ENCODE measurements at regions not wholly inside any gene's neighbourhood (a gene's known extent, or its start where the extent isn't known, plus 50 kb on each side); places are given as distances from the start of the nearest gene placed in this dataset.

- no peaks in the 10 kb centered on the region for H3K36me3 ChIP-seq (ENCODE audit: control insufficient read depth, low read length)
- no peaks in the 10 kb centered on the region for H3K79me2 ChIP-seq (ENCODE audit: control insufficient read depth, low read length)
- no peak for TF ChIP-seq EZH2phosphoT487 (IDR thresholded peaks at IDR 0.05; ENCODE audit: borderline replicate concordance, low read length)
- TF ChIP-seq CTCF (IDR thresholded peaks at IDR 0.05; ENCODE audit: low read depth, low read length, poor library complexity, severe bottlenecking) = no peak
- no peaks in the 10 kb centered on the region for H4K20me1 ChIP-seq (ENCODE audit: control insufficient read depth, insufficient read depth, low read depth, low read length)
- H3K4me1 ChIP-seq (ENCODE audit: control insufficient read depth, low read length) = no peaks in the 10 kb centered on the region
- no peaks in the 10 kb centered on the region for H3K9me3 ChIP-seq (ENCODE audit: control insufficient read depth, insufficient read depth, low read length)
- H3K4me3 ChIP-seq (ENCODE audit: low read length) = no peak overlapping the region
- H3K9me2 ChIP-seq (replicated peaks; ENCODE audit: control insufficient read depth, low read length) = no peaks in the 10 kb centered on the region
- no peak overlapping the region for H3K27ac ChIP-seq (ENCODE audit: low read depth, low read length)
- no peak overlapping the region for H3K4me2 ChIP-seq (ENCODE audit: low read length)
- H3K27me3 ChIP-seq (ENCODE audit: control insufficient read depth, low read length) = no peaks in the 10 kb centered on the region; the same call in 1 of the 2 replicates
- no peaks in the 10 kb centered on the region for H3F3A ChIP-seq (ENCODE audit: control insufficient read depth, insufficient read depth)
These were observed 315.1 kb downstream of the NR4A2 start for GRCh38 chr2:156017341-156017885.

GRCh38 chr2:156009293-156009692, 323.2 kb downstream of the NR4A2 start:
- Histone ChIP-seq H3F3A (ENCODE audit: control insufficient read depth, insufficient read depth) (no peaks in the 10 kb centered on the region), H4K20me1 (ENCODE audit: control insufficient read depth, insufficient read depth, low read depth, low read length) (no peaks in the 10 kb centered on the region), H3K27ac (ENCODE audit: low read depth, low read length) (no peak overlapping the region), H3K4me2 (ENCODE audit: low read length) (no peak overlapping the region), H3K27me3 (ENCODE audit: control insufficient read depth, low read length) (no peaks in the 10 kb centered on the region), H3K9me2 (replicated peaks; ENCODE audit: control insufficient read depth, low read length) (no peaks in the 10 kb centered on the region), H3K9me3 (ENCODE audit: control insufficient read depth, insufficient read depth, low read length) (no peaks in the 10 kb centered on the region), H3K4me3 (ENCODE audit: low read length) (no peak overlapping the region), H3K79me2 (ENCODE audit: control insufficient read depth, low read length) (no peaks in the 10 kb centered on the region), H3K36me3 (ENCODE audit: control insufficient read depth, low read length) (no peaks in the 10 kb centered on the region), H3K4me1 (ENCODE audit: control insufficient read depth, low read length) (no peaks in the 10 kb centered on the region)
- TF ChIP-seq EZH2phosphoT487 (IDR thresholded peaks at IDR 0.05; ENCODE audit: borderline replicate concordance, low read length) = no peak
- no peak for TF ChIP-seq CTCF (IDR thresholded peaks at IDR 0.05; ENCODE audit: low read depth, low read length, poor library complexity, severe bottlenecking)

GRCh38 chr2:156006721-156007618, 325.6 kb downstream of the NR4A2 start:
- no peaks in the 10 kb centered on the region for H3K79me2 ChIP-seq (ENCODE audit: control insufficient read depth, low read length)
- H4K20me1 ChIP-seq (ENCODE audit: control insufficient read depth, insufficient read depth, low read depth, low read length) = no peaks in the 10 kb centered on the region
- no peaks in the 10 kb centered on the region for H3K9me3 ChIP-seq (ENCODE audit: control insufficient read depth, insufficient read depth, low read length)
- no peaks in the 10 kb centered on the region for H3F3A ChIP-seq (ENCODE audit: control insufficient read depth, insufficient read depth)
- no peak overlapping the region for H3K4me2 ChIP-seq (ENCODE audit: low read length)
- no peak overlapping the region for H3K4me3 ChIP-seq (ENCODE audit: low read length)
- H3K9me2 ChIP-seq (replicated peaks; ENCODE audit: control insufficient read depth, low read length) = no peaks in the 10 kb centered on the region
- H3K27me3 ChIP-seq (ENCODE audit: control insufficient read depth, low read length) = no peaks in the 10 kb centered on the region
- no peaks in the 10 kb centered on the region for H3K4me1 ChIP-seq (ENCODE audit: control insufficient read depth, low read length)
- TF ChIP-seq CTCF (IDR thresholded peaks at IDR 0.05; ENCODE audit: low read depth, low read length, poor library complexity, severe bottlenecking) (no peak), EZH2phosphoT487 (IDR thresholded peaks at IDR 0.05; ENCODE audit: borderline replicate concordance, low read length) (no peak)
- no peak overlapping the region for H3K27ac ChIP-seq (ENCODE audit: low read depth, low read length)
- H3K36me3 ChIP-seq (ENCODE audit: control insufficient read depth, low read length) = no peaks in the 10 kb centered on the region

All from DOHH2 (cell line).